IPS DF 4.7 (cell line): ENCODE measurements at regions not wholly inside any gene's neighbourhood (a gene's known extent, or its start where the extent isn't known, plus 50 kb on each side); places are given as distances from the start of the nearest gene placed in this dataset.

Experiments
- DNase-seq: peaks from one replicate; pipeline ENCODE4 v3.0.0-alpha.2; 2013; ENCODE audit warnings: low spot score; ENCODE audit errors: extremely low read depth

DNA sequence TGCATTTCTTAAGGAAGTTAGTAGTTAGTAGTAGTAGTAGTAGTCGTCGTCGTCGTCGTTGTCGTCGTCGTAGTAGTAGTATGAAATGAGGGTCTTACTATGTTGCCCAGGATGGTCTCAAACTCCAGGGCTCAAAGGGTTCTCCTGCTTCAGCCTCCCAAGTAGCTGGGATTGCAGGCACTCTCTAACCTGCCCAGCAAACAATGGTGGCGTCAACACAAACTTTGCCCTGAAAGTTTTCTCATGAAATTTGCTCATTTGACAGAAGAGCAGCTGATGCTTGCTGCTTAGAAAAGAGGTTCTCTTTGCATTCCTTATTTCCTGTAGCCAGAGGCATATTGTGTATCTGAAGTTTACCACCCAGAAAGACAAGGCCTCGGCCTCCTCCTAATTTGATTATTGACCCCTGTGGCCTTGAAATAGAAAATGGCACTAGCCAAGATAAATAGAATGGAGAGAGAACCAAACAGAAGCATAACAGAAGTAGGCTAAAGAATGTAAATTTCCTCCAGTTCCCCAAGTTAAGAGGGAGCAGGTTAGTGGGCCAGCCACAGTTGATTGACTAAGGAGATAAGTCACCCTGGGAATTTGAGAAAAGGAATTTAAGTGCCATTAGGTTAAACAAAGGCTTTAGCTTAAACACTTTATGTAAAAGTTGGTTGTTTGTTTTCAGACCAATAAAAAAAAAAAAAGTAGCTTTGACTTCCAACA is 166.2 kb upstream of the ROBO2 start:
- no peak for DNase-seq

DNA sequence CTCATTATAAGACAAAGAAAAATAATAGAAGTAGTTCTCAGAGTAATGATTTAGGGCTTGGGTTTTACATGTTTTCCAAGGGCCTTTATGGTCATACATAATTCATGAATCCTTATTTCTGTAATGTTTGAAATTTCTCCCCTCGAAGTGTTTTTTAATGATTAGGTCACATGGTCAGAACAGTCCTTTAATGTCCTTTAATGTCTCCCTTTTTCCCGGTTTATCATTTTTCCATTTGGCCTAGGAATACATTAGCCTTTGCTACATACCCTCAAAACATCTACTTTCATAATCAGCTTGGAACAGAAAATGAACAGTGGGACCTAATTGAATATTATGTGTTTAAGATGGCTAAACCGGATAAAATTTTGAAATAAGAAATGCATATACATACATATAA is 159.9 kb upstream of the ROBO2 start:
- no peak for DNase-seq

DNA sequence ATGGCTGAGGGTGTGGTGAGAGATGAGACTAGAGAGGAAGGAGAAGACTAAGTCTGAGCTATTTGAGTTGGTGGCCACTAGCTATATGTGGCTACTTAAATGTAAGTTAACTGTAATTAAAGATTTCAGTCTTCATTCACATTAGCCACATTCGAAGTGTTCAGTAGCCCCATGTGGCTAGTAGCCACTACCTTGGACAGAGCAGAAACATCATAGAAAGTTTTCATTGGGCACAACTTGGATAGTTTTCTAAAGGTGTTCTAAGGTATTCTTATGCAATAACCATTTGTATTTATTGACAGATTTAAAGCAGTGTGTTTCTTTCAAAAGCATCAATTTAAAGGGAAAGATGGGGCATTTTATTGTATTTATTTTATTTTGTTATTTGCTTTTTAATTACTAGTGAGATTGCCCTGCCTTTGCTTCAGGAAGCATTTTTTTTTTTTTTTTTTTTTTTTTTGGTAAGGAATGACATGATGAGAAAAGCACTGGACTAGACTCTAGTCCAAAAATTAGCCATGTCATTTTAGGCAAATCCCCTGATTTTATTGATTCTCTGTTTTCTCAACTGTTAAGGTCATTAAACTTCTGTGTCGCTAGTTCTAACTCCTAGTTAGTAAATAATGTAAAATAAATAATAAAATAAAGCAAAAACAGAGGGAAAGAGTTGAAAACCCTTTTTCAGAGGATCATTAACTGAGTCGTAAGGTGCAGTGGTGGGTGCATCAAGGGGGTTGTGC is 153.0 kb upstream of the ROBO2 start:
- no peak for DNase-seq

DNA sequence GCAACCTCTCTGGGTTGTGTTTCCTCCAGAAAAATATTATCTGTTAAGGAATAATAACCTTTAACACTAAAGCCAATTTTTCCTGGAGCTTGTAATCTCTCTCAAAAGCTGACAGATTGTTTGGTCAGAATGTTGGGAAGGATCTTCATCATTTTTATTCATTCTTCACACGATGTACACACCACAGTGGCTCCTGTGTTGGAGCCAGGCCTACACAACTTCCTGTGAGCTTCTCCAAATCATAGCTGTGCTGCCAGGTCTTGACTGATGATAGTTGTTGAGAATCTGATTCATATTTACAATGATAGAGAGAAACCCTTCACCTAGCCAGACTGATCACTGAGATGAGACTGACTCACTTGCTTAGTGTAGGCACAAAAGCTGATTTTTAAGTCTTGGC is 151.0 kb upstream of the ROBO2 start:
- no peak for DNase-seq

DNA sequence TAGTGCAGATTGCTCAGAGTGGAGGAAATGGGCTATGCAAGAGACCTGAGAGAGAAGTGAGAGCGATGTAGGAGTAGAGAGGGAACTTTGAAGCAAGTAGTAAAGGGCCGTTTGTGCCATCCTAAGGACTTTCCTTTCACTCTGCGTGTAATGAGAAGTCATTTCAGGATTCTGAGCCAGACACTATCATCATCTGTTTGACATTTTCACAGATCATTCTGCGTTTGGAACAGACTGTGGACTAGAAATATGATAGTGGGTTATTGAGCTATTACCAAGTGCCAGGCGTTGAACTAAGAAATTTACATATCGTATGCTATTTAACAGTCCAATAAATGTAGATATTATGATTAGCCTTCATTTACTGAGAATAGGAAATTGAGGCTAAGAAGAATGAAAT is 150.0 kb upstream of the ROBO2 start:
- no peak for DNase-seq

DNA sequence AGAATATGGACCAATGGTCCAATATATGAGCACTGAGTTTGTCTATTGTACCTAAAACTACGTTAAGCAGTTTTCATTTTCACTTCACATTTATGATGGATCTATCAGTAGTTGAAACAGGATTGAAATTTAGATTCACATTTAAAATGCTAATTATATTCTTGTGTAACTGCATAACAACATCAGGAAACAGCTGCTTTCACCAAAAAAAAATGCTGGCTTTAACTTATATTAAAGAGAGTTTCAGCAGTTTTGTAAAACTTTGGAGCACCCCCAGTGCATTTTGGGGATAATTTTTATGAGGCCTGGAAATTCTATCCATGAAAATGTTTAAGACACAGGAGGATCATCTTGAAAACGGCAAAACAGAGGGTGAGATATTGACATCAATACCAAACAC is 142.8 kb upstream of the ROBO2 start:
- DNase-seq = no peak

DNA sequence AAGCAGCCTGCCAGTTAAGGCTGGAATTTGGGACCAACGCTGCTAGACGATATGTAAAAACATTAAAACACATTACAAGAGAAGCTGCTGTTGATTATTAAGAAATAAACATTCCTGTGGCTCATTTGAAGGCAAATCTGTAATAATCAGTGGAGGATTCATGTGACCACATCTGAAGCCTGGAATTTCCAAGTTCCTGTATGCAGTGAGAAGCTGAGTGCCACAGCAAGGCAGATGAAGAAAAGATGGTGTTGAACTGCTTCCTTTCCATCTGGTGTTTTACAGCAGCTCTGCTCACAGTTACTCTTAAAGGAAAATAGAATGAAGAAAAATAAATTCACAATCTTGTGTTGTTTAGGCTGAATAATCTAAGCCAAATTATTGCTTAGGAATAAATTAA is 139.3 kb upstream of the ROBO2 start:
- DNase-seq = no peak

DNA sequence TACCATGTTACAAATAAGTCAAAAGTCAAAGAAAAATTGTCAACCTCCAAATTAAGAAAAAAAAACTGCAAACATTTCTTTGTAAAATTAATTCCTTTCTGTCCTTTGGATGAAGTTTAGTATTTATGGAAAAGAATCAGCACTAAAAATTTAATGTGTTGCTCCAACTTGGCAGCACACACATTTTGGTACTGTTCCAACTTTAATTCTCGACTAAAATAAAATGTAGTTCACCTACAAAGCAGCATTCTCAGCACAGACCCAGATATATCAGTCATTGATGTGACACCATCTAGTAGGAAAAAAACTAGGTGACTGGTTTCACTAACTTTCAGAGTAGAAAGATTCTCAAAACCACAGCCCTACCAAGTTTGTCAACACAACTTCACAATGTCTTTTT is 131.7 kb upstream of the ROBO2 start:
- no peak for DNase-seq

DNA sequence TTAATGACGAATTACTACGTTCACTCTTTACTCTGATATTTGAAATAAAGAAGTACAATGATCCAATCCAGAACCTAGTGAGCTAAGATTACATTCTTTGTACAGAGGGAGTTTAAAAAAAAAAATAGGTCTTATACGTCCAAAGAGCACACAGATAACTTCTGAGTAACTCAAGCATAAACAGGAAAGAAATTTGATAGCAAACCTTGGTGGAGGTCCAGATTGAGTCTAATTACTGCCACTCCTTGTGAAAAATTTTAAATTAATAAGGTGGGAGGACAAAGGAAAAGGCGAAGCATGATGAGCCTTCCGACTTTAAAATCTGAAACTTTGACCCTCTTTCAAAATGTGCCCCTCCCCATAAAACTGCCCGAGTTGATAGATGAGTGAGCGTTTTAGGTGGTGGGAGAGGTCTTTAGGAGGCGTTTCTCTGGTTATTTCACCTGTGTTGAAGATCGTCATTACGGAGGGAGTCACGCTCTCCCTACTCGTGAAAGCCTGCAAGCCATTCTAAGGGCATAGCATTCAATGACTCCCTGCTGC is 127.0 kb upstream of the ROBO2 start:
- DNase-seq = no peak

DNA sequence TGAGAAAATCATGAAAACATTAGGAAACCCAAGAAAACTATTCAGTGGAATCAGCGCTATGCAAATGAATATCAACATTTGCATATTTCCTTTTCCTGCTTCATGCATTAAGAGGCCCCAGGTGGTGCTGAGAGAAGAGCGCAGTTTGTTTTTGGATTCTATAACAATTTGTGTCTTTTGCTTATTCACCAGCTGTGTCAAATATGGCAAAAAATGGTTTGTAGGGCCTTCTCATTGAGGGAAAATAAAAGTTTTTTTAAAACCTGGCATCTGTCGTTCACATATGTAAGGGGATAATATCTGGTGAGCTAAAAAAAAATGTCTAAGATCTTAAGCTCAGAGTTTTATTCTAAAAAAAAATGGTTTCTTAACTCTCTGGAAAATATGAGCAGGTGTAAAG is 122.5 kb upstream of the ROBO2 start:
- DNase-seq = no peak

DNA sequence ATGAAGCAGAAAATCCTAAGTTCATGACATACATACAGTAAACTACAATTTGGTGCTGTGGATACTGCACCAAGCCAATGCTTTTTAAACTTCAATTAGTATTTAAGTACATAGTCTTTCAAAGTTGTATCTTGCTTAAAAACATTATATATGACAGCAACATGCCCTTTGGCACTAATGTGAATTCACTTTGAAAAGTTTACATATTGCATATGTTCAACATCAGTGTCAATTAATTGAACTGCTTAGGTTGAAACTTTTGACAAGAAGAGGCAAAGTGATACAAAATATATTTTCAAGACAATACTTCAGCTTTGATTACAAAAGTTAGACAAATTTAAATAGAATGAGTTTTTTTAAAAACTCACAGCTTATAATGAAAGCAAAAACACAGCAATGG is 119.4 kb upstream of the ROBO2 start:
- no peak for DNase-seq

DNA sequence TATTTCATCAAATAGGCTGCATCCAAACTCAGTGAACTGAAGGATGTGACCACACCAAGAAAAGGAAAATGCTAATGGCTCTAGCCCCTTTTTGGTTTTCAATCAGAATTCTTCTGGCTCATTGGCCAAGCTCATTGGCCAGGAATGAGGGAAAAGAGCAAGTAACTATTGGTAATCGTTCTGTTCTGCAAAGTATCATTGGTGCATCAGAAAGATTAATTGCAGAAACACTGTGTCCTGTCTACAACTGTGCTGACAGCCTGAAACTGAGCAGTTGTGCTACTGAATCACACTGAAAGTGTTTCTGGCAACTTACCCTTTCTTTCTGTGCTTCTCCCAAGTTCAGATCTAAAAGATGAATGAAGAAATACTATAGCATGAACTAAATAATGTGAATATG is 116.4 kb upstream of the ROBO2 start:
- DNase-seq = no peak

DNA sequence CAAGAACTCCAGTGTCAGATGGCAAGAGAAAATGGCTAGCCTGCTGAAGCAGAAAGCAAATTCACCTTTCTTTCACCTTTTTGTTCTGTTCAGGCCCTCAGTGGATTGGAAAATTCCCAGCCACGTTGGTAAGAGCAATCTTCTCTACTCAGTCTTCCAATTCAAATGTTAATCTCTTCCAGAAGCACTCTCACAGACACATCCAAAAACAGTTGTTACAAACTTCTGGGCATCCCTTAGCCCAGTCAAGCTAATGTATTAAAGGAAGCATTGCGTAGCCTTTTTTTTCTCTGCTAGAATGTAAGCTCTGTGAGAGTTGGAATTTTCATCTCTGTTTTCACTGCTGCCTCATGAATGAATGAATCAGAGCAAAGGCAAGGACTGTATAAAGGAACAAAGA is 109.2 kb upstream of the ROBO2 start:
- DNase-seq = peak; percentile 7

DNA sequence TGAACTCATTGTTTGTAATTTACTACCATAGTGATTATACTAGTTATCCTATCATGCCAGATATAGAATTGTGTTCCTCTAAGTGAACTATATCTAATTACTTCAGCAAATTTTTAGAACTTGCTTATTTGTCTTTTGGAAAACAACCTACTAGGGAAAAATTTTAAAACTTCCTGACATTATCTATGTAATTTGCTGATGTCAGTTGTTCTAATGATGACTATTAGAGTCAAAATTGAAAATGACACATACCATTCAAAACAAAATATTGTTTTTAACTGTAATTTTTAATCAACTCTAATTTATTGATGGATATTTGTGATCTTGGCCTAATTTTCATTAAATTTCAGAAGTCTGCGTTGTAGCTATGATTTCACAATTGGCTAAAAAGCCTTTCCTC is 106.7 kb upstream of the ROBO2 start:
- no peak for DNase-seq

DNA sequence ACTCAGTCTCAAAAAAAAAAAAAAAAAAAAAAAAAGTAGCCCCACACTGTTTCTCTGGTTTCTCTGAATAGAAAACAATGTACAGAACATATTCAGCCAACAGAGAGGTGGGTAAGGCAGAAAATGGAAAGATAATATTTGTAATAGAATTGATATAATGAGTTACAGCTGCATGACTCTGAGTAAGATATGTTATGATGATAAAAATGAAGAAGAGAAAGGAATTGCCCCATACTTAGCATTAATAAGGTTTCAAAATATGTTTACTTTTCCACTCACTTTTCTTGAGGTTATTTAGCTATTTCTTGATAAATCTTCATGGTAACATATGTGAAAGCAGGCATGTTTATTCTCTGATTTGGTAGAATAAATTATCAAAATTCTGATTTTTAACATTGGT is 100.9 kb upstream of the ROBO2 start:
- DNase-seq = no peak

DNA sequence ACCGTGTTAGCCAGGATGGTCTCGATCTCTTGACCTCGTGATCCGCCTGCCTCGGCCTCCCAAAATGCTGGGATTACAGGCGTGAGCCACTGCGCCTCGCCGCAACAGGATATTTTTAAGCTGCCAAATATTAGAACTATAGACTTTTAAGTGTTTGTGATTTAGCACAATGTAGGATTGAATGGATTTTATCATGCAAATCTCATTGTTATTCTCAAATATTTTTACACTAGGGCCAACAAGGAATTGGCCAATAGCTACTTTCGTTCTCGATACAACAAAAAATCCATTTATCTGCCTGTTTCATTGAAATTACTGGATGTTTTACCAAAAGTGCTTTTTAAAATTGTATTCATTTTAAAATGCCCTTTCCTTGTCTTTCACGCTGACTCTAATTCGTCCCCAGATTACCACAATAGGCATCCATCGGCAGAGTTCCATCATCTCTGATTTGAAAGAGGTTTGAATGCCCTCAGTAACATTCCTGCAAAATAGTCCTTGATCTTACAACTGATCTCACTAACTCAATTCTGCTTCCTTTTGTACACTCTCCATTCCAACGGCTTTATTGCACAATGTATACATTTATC is 99.6 kb upstream of the ROBO2 start:
- no peak for DNase-seq

DNA sequence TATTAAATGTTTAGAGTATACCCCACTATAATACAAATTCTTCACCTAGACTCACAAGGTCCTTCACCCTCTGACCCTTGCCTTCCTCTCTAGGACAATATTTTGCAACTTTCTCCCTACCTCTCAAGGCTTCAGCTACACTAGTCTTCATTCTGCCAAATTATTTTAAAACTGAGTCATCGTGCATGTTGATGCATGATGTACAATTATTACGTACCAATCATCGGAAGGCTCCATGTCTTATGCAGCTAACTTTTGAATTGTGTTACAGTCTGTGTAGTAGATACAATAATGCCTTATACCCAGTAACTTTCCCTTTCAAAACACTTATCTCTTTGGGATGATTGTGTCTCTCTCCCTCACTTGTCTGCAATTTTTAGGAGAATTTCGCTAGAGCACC is 98.5 kb upstream of the ROBO2 start:
- no peak for DNase-seq

DNA sequence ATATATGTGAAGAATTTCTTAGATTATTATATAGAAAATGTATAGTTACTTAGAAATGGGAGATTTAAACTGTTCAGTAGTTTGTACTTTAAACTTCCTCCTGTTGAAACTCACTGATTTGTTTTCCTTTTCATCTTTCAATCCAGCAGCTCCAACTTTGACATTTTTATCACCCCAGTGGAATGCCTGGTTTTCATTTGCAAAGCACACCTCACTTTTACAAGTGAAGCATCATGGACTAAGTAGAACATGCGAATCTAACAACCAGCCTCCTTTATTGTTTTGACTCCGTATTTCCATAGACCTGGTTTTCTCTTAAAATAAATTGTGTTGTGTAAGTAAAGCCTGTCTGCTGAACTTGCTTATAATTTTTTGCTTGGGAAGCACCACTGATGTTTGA is 97.8 kb upstream of the ROBO2 start:
- no peak for DNase-seq

DNA sequence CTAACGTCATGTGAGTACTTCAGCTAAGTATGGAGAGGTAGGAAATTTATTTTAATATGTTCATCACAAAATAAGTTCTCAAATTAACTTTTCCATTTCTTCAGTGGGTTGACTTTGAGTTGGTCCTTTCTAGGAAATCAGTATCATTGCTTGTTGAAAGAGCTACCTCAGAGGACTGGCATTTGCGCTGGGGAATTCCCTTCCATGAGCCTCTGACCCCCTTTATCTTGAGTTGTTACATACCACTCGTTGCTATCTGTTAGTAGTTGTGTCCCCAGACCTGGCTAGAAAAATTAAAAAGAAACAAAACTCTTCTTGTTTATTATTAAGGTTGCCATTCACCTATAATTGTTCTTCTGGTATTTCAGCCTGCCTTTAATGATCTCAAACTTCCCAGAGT is 96.8 kb upstream of the ROBO2 start:
- no peak for DNase-seq

DNA sequence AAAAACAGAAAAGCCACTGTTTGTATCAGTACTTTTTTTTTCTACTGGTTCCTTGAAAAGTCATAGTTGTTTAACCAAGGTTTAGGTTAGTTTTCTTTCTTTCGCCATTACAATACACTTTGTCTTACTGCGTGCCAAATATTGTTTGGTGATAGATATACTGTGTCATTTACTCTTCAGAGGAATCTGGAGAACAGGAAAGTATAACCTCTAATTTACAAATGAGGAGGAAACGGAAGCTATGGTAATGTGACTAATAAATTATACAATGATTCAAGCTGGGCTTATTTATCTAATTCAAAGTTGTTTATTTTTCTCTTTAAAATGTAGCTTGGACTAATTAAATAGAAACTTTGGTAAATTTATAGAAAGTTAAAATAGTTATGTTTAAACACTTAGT is 96.2 kb upstream of the ROBO2 start:
- no peak for DNase-seq

DNA sequence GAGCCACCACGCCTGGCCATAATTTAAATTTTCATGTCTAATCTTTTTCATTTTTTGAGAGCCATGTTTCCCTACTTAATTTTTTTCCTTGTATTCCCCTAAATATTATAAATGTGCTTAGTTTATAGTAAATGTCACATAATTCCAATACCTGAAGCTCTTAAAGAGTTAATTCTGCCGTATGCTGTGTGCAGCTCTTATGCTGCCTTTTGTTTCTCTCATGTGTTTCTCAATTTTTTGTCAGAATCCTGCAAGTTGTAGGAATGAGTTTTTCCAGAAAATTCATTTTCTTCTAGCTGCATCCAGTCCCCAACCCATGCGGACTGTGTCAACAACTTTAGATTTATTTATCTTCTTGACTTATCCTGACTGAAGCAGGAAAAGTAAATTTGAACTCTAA is 90.9 kb upstream of the ROBO2 start:
- DNase-seq = no peak

DNA sequence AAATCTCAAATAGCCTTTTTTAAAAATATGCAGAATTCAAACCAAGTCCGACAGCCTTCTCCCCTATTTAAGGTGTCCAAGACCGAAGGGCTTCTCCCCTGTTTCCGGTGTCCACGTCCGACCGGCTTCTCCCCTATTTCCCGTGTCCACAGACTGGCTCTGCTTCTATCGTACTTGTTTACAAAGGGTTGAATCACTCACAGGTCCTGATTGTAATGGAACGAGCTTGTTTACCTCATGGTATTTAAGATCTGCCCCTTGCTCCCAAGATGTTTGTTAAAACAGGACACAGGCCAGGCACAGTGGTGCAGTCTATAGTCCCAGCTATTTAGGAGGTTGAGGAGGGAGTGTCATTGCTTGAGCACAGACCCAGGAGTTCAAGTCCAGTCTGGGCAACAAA is 90.4 kb upstream of the ROBO2 start:
- no peak for DNase-seq

DNA sequence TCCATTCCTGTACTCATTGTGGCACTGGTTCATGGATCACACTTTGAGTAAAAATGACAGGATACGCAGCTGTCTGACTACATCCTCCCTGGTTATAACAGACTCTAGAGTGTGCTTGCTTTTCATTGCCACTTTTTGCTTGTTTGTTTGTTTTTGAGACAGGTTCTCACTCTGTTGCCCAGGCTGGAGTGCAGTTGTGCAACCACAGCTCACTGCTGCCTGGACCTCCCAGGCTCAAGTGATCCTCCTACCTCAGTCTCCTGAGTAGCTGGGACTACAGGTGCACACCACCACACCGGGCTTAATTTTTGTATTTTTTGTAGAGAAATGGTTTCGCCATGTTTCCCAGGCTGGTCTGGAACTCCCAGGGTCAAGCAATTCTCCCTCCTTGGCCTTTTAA is 89.3 kb upstream of the ROBO2 start:
- no peak for DNase-seq
